Mucosa of descending colon (tissue), 3 donors: ENCODE measurements at regions not wholly inside any gene's neighbourhood (a gene's known extent, or its start where the extent isn't known, plus 50 kb on each side); places are given as distances from the start of the nearest gene placed in this dataset.
"Not testable (repeated sequence)": the region's sequence is repeated elsewhere in the genome, so short reads cannot be mapped to it uniquely, and the experiment has no call there.

Experiments used
- ATAC-seq: fragments of 200-7000 bp; cut with Tn5 transposase; one replicate; pipeline ENCODE4 v1.9.1; 2020; ENCODE audit warnings: mild to moderate bottlenecking, moderate library complexity
- DNase-seq, 3 donors: peaks; one replicate each; pipeline ENCODE4 v3.0.0-alpha.2; 2020
- H3K36me3 ChIP-seq: fragments of 200-600 bp; one replicate; pipeline ENCODE4 v1.8.0; 2021; ENCODE audit warnings: low read depth, mild to moderate bottlenecking
- H3K4me1 ChIP-seq: fragments of 200-600 bp; one replicate; pipeline ENCODE4 v1.8.0; 2021; ENCODE audit warnings: low read depth, mild to moderate bottlenecking
- H3K4me3 ChIP-seq: fragments of 200-600 bp; one replicate; pipeline ENCODE4 v1.8.0; 2021; ENCODE audit warnings: mild to moderate bottlenecking
- H3K9me3 ChIP-seq: fragments of 200-600 bp; one replicate; pipeline ENCODE4 v1.8.0; 2021; ENCODE audit warnings: mild to moderate bottlenecking
- CTCF ChIP-seq: fragments of 200-600 bp; IDR thresholded peaks from one replicate; pipeline ENCODE4 v1.8.0; 2022; ENCODE audit warnings: antibody characterized with exemption, mild to moderate bottlenecking
- intact Hi-C, 2 donors: fragments of 100-400 bp; cut with DNase I in 1 of 2; cut with micrococcal nuclease in 1 of 2; formaldehyde crosslinking; loops; one replicate each; pipeline versions ENCODE4 v1.11.0 to v1.11.1; 2022; cut with DNase I, micrococcal nuclease
- donor health status: DM: no; HTN: no; CAD: no; lungs with moderate emphysema.
- donor health status: DM: no; HTN: no; CAD: no.
- donor health status: DM: no; HTN: yes; CAD: no.

- no peaks in the 10 kb centered on the region for H3K4me1 ChIP-seq
- no peak overlapping the region for H3K4me3 ChIP-seq
- peaks cover 8% of the 10 kb centered on the region for H3K9me3 ChIP-seq
- no peak for ATAC-seq
- TF ChIP-seq CTCF = no peak
- no peaks in the 10 kb centered on the region for H3K36me3 ChIP-seq
- DNase-seq = no peak
- intact Hi-C loops = no loop called here
Observed at GRCh38 chr9:102728946-102729345, 266.2 kb upstream of the CYLC2 start.

- ATAC-seq (no peak), DNase-seq (no peak)
- no peak for TF ChIP-seq CTCF
- Histone ChIP-seq H3K4me3 (no peak overlapping the region), H3K36me3 (no peaks in the 10 kb centered on the region), H3K9me3 (peaks cover 28% of the 10 kb centered on the region), H3K4me1 (no peaks in the 10 kb centered on the region)
- intact Hi-C loops = no loop called here
Observed at GRCh38 chr9:102714184-102714583, 280.9 kb upstream of the CYLC2 start.

GRCh38 chr9:102712910-102713309 lies 282.2 kb upstream of the CYLC2 start:
- ATAC-seq, DNase-seq, H3K4me1 ChIP-seq, H3K36me3 ChIP-seq, intact Hi-C loops, H3K4me3 ChIP-seq: not testable (repeated sequence)
- peaks cover 25% of the 10 kb centered on the region for H3K9me3 ChIP-seq

GRCh38 chr9:102700936-102701335 lies 294.2 kb upstream of the CYLC2 start:
- DNase-seq (no peak), ATAC-seq (no peak)
- intact Hi-C loops = no loop called here
- no peak for TF ChIP-seq CTCF
- H3K36me3 ChIP-seq = no peaks in the 10 kb centered on the region
- no peak overlapping the region for H3K4me3 ChIP-seq
- H3K4me1 ChIP-seq = no peaks in the 10 kb centered on the region
- no peaks in the 10 kb centered on the region for H3K9me3 ChIP-seq

GRCh38 chr9:102669220-102669619 lies 325.9 kb upstream of the CYLC2 start:
- intact Hi-C loops = no loop called here
- Histone ChIP-seq H3K4me3 (no peak overlapping the region), H3K36me3 (no peaks in the 10 kb centered on the region), H3K4me1 (no peaks in the 10 kb centered on the region), H3K9me3 (no peaks in the 10 kb centered on the region)
- no peak for DNase-seq
- ATAC-seq = no peak
- TF ChIP-seq CTCF = no peak

- Histone ChIP-seq H3K36me3 (no peaks in the 10 kb centered on the region), H3K9me3 (no peaks in the 10 kb centered on the region), H3K4me1 (no peaks in the 10 kb centered on the region), H3K4me3 (no peak overlapping the region)
- intact Hi-C loops = no loop called here
- TF ChIP-seq CTCF = no peak
- no peak for ATAC-seq
- DNase-seq = no peak
Observed at GRCh38 chr9:102652471-102652870, 342.7 kb upstream of the CYLC2 start.
